GM21737 (cell line): ENCODE measurements at regions not wholly inside any gene's neighbourhood (a gene's known extent, or its start where the extent isn't known, plus 50 kb on each side); places are given as distances from the start of the nearest gene placed in this dataset.
"Not testable (repeated sequence)": the region's sequence is repeated elsewhere in the genome, so short reads cannot be mapped to it uniquely, and the experiment has no call there.

ENCODE experiments used
- ATAC-seq: cut with Tn5 transposase; IDR thresholded peaks from one replicate; pipeline ENCODE4 v1.9.1; 2021; ENCODE audit warnings: mild to moderate bottlenecking, moderate library complexity; ENCODE audit not compliant: unreplicated experiment

- no peak for ATAC-seq
Observed at GRCh38 chr18:30639361-30639760, 403.2 kb downstream of the DSC3 start.

- ATAC-seq: no peak
Observed at GRCh38 chr18:30634249-30634648, 408.3 kb downstream of the DSC3 start.

GRCh38 chr18:30632071-30632698, 410.4 kb downstream of the DSC3 start:
- no peak for ATAC-seq

- no peak for ATAC-seq
Observed at GRCh38 chr18:30625961-30626360, 416.6 kb downstream of the DSC3 start.

- no peak for ATAC-seq
Observed at GRCh38 chr18:30623401-30624065, 419.0 kb downstream of the DSC3 start.

GRCh38 chr18:30622635-30623034, 419.9 kb downstream of the DSC3 start:
- no peak for ATAC-seq

GRCh38 chr18:30622104-30622503, 420.4 kb downstream of the DSC3 start:
- ATAC-seq: no peak

GRCh38 chr18:30618567-30618966, 424.0 kb downstream of the DSC3 start:
- no peak for ATAC-seq

GRCh38 chr18:30616414-30616813, 426.1 kb downstream of the DSC3 start:
- ATAC-seq: no peak

- ATAC-seq: no peak
Observed at GRCh38 chr18:30613467-30613801, 429.1 kb downstream of the DSC3 start.

GRCh38 chr18:30601541-30601940, 441.0 kb downstream of the DSC3 start:
- ATAC-seq: no peak

- no peak for ATAC-seq
Observed at GRCh38 chr18:30597202-30597601, 445.3 kb downstream of the DSC3 start.

GRCh38 chr18:30596635-30597034, 445.9 kb downstream of the DSC3 start:
- ATAC-seq: no peak

GRCh38 chr18:30595942-30596341, 446.6 kb downstream of the DSC3 start:
- no peak for ATAC-seq

- ATAC-seq: not testable (repeated sequence)
Observed at GRCh38 chr18:30594911-30595310, 447.6 kb downstream of the DSC3 start.

GRCh38 chr18:30591462-30591861, 451.1 kb downstream of the DSC3 start:
- no peak for ATAC-seq

GRCh38 chr18:30588673-30589164, 453.8 kb downstream of the DSC3 start:
- ATAC-seq: no peak

- no peak for ATAC-seq
Observed at GRCh38 chr18:30583768-30584167, 458.8 kb downstream of the DSC3 start.

GRCh38 chr18:30582078-30582477, 460.5 kb downstream of the DSC3 start:
- ATAC-seq: no peak

GRCh38 chr18:30578707-30579106, 463.8 kb downstream of the DSC3 start:
- no peak for ATAC-seq

- no peak for ATAC-seq
Observed at GRCh38 chr18:30572214-30572613, 470.3 kb downstream of the DSC3 start.

- no peak for ATAC-seq
Observed at GRCh38 chr18:30568333-30568732, 474.2 kb downstream of the DSC3 start.

- no peak for ATAC-seq
Observed at GRCh38 chr18:30566877-30567276, 475.7 kb downstream of the DSC3 start.
